CD14-positive monocyte (primary cell): ENCODE measurements at regions not wholly inside any gene's neighbourhood (a gene's known extent, or its start where the extent isn't known, plus 50 kb on each side); places are given as distances from the start of the nearest gene placed in this dataset.

Experiments used
- DNase-seq, 3 donors: peaks; one replicate each; pipeline ENCODE4 v3.0.0-alpha.2; 2011 to 2022
- H2AFZ ChIP-seq: 2 replicates; pipeline ENCODE4 v1.6.0; 2012; ENCODE audit warnings: mild to moderate bottlenecking, low read depth, low read length, inconsistent platforms; ENCODE audit not compliant: insufficient read depth, poor library complexity, severe bottlenecking
- H3K27ac ChIP-seq, 2 donors: 1 replicate in 1 of 2; 2 replicates in 1 of 2; pipeline ENCODE4 v1.5.1; 2012 to 2013; ENCODE audit warnings: low read length in 2 of 2, control low read depth in 1 of 2, inconsistent platforms in 1 of 2, low read depth in 1 of 2, mild to moderate bottlenecking in 1 of 2
- H3K27me3 ChIP-seq, 2 donors: one replicate each; pipeline versions ENCODE4 v1.6.0 to v1.6.1; 2011 to 2013; ENCODE audit warnings: low read length in 2 of 2; ENCODE audit not compliant: control insufficient read depth in 2 of 2, insufficient read depth in 2 of 2
- H3K36me3 ChIP-seq, 2 donors: replicated peaks in 1 of 2; 1 replicate in 1 of 2; 2 replicates in 1 of 2; pipeline versions ENCODE4 v1.5.1 to v1.6.1; 2012 to 2013; ENCODE audit warnings: low read length in 2 of 2, control low read depth in 1 of 2, inconsistent platforms in 1 of 2, mild to moderate bottlenecking in 1 of 2; ENCODE audit not compliant: insufficient read depth in 2 of 2, control insufficient read depth in 1 of 2
- H3K4me1 ChIP-seq, 2 donors: 1 replicate in 1 of 2; 2 replicates in 1 of 2; pipeline versions ENCODE4 v1.5.1 to v1.6.1; 2012 to 2013; ENCODE audit warnings: low read length in 2 of 2, control low read depth in 1 of 2, inconsistent platforms in 1 of 2, mild to moderate bottlenecking in 1 of 2, moderate library complexity in 1 of 2; ENCODE audit not compliant: insufficient read depth in 2 of 2, control insufficient read depth in 1 of 2
- H3K4me2 ChIP-seq: replicated peaks from 2 replicates; pipeline ENCODE3; 2012; ENCODE audit warnings: low read length, moderate library complexity, mild to moderate bottlenecking; ENCODE audit not compliant: poor library complexity, severe bottlenecking; ENCODE audit errors: extremely low read depth
- H3K4me3 ChIP-seq, 3 experiments: fragments of 200-600 bp in 1 of 3; sonication (generic) in 1 of 3; replicated peaks in 1 of 3; 1 replicate in 2 of 3; 2 replicates in 1 of 3; pipeline ENCODE4 v1.5.1; 2011 to 2013; ENCODE audit warnings: low read length in 3 of 3, mild to moderate bottlenecking in 3 of 3, control low read depth in 2 of 3, low read depth in 2 of 3, inconsistent platforms in 1 of 3, moderate library complexity in 1 of 3
- H3K79me2 ChIP-seq: 2 replicates; pipeline ENCODE4 v1.6.0; 2012; ENCODE audit warnings: mild to moderate bottlenecking, control low read depth, inconsistent platforms, low read length, moderate library complexity; ENCODE audit not compliant: insufficient read depth
- H3K9ac ChIP-seq: 2 replicates; pipeline ENCODE4 v1.6.0; 2017; ENCODE audit warnings: low read length, mild to moderate bottlenecking; ENCODE audit not compliant: insufficient read depth, poor library complexity, severe bottlenecking
- H3K9me3 ChIP-seq, 2 donors: replicated peaks in 1 of 2; 1 replicate in 1 of 2; 2 replicates in 1 of 2; pipeline versions ENCODE4 v1.5.1 to v1.6.1; 2012 to 2013; ENCODE audit warnings: low read length in 2 of 2, control low read depth in 1 of 2; ENCODE audit not compliant: control insufficient read depth in 1 of 2, insufficient read depth in 1 of 2
- H4K20me1 ChIP-seq: 2 replicates; pipeline ENCODE4 v1.6.0; 2012; ENCODE audit warnings: mild to moderate bottlenecking, low read length, control low read depth, moderate library complexity; ENCODE audit not compliant: insufficient read depth
- H3K27ac Mint-ChIP-seq, 7 donors: one replicate each; pipeline ENCODE4 v1.8.0; 2020; ENCODE audit warnings: mild to moderate bottlenecking in 7 of 7, mixed read lengths in 7 of 7, moderate library complexity in 6 of 7, inconsistent platforms in 2 of 7
- H3K27me3 Mint-ChIP-seq, 3 donors: one replicate each; pipeline ENCODE4 v1.8.0; 2021 to 2022; ENCODE audit warnings: low read depth in 3 of 3, mild to moderate bottlenecking in 3 of 3, mixed read lengths in 3 of 3, moderate library complexity in 3 of 3, inconsistent platforms in 1 of 3
- H3K36me3 Mint-ChIP-seq, 2 donors: one replicate each; pipeline ENCODE4 v1.8.0; 2020; ENCODE audit warnings: mixed read lengths in 2 of 2, inconsistent platforms in 1 of 2, mild to moderate bottlenecking in 1 of 2
- H3K4me1 Mint-ChIP-seq: one replicate; pipeline ENCODE4 v1.8.0; 2020; ENCODE audit warnings: mild to moderate bottlenecking, mixed read lengths
- H3K4me3 Mint-ChIP-seq, 2 donors: one replicate each; pipeline ENCODE4 v1.8.0; 2020; ENCODE audit warnings: mild to moderate bottlenecking in 2 of 2, mixed read lengths in 2 of 2, moderate library complexity in 1 of 2
- H3K9me3 Mint-ChIP-seq, 7 donors: one replicate each; pipeline ENCODE4 v1.8.0; 2020 to 2022; ENCODE audit warnings: mixed read lengths in 7 of 7, mild to moderate bottlenecking in 6 of 7, moderate library complexity in 6 of 7, inconsistent platforms in 2 of 7
- WGBS: methylation state at CpG from one replicate; pipeline ENCODE4 v1.1.5; 2013; ENCODE audit warnings: missing lambda C conversion rate; ENCODE audit not compliant: insufficient coverage; 5-methylcytosine and 5-hydroxymethylcytosine counted together
- intact Hi-C, 2 donors: fragments of 100-400 bp; cut with micrococcal nuclease; formaldehyde crosslinking; loops; one replicate each; pipeline versions ENCODE4 v1.15.0 to v1.15.1; 2023
- TF ChIP-seq, protein P1 (sequence below): fragments of 200-600 bp; IDR thresholded peaks from one replicate; pipeline ENCODE4 v1.8.0; 2022; ENCODE audit warnings: antibody characterized with exemption, mild to moderate bottlenecking

DNA sequence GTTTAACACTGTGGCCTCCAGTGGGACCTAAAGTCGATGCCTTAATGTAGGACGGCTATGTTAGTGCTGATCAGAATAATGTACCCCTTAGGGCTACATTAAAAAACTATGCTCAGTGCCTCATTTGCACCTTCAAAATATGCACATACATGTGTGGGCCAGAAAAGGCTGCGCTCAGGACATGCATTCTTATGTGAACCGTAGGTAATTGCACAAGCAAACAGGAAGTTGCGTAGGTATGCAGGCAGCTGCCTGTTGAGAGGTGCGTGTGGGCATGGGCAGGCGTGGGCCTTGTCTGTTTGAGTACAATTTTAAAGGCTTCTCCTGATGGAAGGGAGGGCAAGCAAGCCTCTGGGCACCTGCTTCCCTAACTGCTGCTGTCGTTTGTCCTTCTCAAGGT is 116.2 kb upstream of the JAG1 start:
- no peak overlapping the region for H2AFZ ChIP-seq
- H3K4me2 ChIP-seq = no peak overlapping the region
- peaks cover 0 to 2% (median 0%) of the 10 kb centered on the region in 7 donors for H3K9me3 Mint-ChIP-seq
- H3K27me3 Mint-ChIP-seq = no peaks in the 10 kb centered on the region
- no peak overlapping the region for H3K4me3 Mint-ChIP-seq
- no peak overlapping the region for H3K9ac ChIP-seq
- TF ChIP-seq, protein P1, sequence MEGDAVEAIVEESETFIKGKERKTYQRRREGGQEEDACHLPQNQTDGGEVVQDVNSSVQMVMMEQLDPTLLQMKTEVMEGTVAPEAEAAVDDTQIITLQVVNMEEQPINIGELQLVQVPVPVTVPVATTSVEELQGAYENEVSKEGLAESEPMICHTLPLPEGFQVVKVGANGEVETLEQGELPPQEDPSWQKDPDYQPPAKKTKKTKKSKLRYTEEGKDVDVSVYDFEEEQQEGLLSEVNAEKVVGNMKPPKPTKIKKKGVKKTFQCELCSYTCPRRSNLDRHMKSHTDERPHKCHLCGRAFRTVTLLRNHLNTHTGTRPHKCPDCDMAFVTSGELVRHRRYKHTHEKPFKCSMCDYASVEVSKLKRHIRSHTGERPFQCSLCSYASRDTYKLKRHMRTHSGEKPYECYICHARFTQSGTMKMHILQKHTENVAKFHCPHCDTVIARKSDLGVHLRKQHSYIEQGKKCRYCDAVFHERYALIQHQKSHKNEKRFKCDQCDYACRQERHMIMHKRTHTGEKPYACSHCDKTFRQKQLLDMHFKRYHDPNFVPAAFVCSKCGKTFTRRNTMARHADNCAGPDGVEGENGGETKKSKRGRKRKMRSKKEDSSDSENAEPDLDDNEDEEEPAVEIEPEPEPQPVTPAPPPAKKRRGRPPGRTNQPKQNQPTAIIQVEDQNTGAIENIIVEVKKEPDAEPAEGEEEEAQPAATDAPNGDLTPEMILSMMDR = no peak
- intact Hi-C loops = no loop called here
- H3K79me2 ChIP-seq = no peaks in the 10 kb centered on the region
- H3K27ac ChIP-seq = no peak overlapping the region
- no peaks in the 10 kb centered on the region for H4K20me1 ChIP-seq
- H3K9me3 ChIP-seq = no peaks in the 10 kb centered on the region
- no peak for DNase-seq
- no peaks in the 10 kb centered on the region for H3K36me3 Mint-ChIP-seq
- H3K4me1 Mint-ChIP-seq = no peaks in the 10 kb centered on the region
- H3K27ac Mint-ChIP-seq = no peak overlapping the region
- no peak overlapping the region for H3K4me3 ChIP-seq
- 68% methylated on average over 8 of the region's 8 CpGs for WGBS
- H3K36me3 ChIP-seq = no peaks in the 10 kb centered on the region
- H3K27me3 ChIP-seq = no peaks in the 10 kb centered on the region
- H3K4me1 ChIP-seq = no peaks in the 10 kb centered on the region

DNA sequence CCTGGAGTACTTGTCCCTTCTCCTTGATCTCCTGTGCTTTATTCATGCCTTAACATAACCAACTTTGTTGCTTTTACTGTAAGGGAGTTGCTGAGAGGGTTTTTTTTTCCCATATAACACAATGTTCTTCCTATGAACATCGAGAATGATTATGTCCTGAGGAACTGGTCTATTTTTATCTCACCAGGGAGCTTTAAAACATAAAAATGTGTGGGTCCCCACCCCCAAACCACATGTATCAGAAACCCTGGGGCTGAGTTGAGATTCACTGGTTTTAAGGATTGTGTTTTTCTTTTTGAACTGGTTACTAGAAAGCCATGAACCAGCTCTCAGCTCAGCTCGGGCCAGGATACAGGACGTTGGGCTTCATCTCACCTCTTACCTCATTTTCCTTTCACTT is 118.5 kb upstream of the JAG1 start:
- TF ChIP-seq, protein P1 = no peak
- Histone ChIP-seq H3K27me3 (no peaks in the 10 kb centered on the region), H3K4me3 (no peak overlapping the region), H3K4me1 (no peaks in the 10 kb centered on the region), H3K27ac (no peak overlapping the region), H3K4me2 (no peak overlapping the region), H2AFZ (no peak overlapping the region), H3K36me3 (no peaks in the 10 kb centered on the region), H3K9ac (no peak overlapping the region), H3K9me3 (no peaks in the 10 kb centered on the region), H3K79me2 (no peaks in the 10 kb centered on the region), H4K20me1 (no peaks in the 10 kb centered on the region)
- WGBS = no CpG with 5 or more reads among the region's 3 CpGs
- Mint-ChIP-seq H3K36me3 (no peaks in the 10 kb centered on the region), H3K4me3 (no peak overlapping the region), H3K9me3 (peaks cover 0 to 2% (median 0%) of the 10 kb centered on the region in 7 donors), H3K4me1 (no peaks in the 10 kb centered on the region), H3K27me3 (no peaks in the 10 kb centered on the region), H3K27ac (no peak overlapping the region)
- no peak for DNase-seq
- intact Hi-C loops = no loop called here
